Right lobe of liver (tissue), 4 donors: ENCODE measurements at regions not wholly inside any gene's neighbourhood (a gene's known extent, or its start where the extent isn't known, plus 50 kb on each side); places are given as distances from the start of the nearest gene placed in this dataset.

ENCODE experiments used
- POLR2A ChIP-seq: fragments of 450-650 bp; IDR thresholded peaks from one replicate; pipeline ENCODE4 v1.6.1; 2017; ENCODE audit warnings: antibody characterized with exemption, mild to moderate bottlenecking
- TF ChIP-seq, protein P1 (sequence below), 4 donors: fragments of 200-600 bp in 3 of 4; fragments of 450-650 bp in 1 of 4; IDR thresholded peaks; one replicate each; pipeline versions ENCODE4 v1.5.1 to v1.8.0; 2016 to 2022; ENCODE audit warnings: antibody characterized with exemption in 4 of 4, mild to moderate bottlenecking in 2 of 4
- donor health status: DM: no; HTN: no; CAD: no.
- donor health status: DM: no; HTN: no; CAD: no.
- donor health status: DM: no; HTN: yes; CAD: no.

DNA sequence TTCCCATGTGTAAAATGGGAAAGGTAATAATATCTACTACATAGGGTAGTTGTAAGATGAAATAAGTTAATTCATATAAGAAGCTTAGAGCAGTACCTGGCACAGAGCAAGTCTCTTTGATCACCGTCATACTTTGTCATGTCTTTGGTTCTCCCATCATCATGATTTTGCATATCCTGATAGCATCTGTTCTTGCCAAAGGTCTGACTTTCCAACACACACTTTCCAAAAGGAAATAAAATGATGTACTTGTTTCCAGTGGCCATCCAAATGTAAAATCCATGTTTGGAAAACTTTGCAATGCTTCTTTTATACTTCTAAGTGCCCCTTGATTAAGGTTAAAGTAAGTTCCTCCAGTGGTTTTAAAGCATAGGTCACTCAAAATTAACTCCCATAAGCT, 266.9 kb upstream of the PTGER4 start:
- TF ChIP-seq, protein P1, sequence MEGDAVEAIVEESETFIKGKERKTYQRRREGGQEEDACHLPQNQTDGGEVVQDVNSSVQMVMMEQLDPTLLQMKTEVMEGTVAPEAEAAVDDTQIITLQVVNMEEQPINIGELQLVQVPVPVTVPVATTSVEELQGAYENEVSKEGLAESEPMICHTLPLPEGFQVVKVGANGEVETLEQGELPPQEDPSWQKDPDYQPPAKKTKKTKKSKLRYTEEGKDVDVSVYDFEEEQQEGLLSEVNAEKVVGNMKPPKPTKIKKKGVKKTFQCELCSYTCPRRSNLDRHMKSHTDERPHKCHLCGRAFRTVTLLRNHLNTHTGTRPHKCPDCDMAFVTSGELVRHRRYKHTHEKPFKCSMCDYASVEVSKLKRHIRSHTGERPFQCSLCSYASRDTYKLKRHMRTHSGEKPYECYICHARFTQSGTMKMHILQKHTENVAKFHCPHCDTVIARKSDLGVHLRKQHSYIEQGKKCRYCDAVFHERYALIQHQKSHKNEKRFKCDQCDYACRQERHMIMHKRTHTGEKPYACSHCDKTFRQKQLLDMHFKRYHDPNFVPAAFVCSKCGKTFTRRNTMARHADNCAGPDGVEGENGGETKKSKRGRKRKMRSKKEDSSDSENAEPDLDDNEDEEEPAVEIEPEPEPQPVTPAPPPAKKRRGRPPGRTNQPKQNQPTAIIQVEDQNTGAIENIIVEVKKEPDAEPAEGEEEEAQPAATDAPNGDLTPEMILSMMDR (IDR thresholded peaks at IDR 0.05), result no peak
- TF ChIP-seq POLR2A, result no peak
